SK-N-SH (cell line): ENCODE measurements at regions not wholly inside any gene's neighbourhood (a gene's known extent, or its start where the extent isn't known, plus 50 kb on each side); places are given as distances from the start of the nearest gene placed in this dataset.

Source experiments
- CHD2 ChIP-seq: fragments of 150-350 bp; IDR thresholded peaks from 2 replicates; pipeline ENCODE4 v1.6.1; 2018; ENCODE audit warnings: low read length; ENCODE audit not compliant: partially characterized antibody
- CTCF ChIP-seq: fragments of 200-600 bp; sonication (generic); IDR thresholded peaks from 2 replicates; pipeline ENCODE4 v1.6.1; 2017; ENCODE audit warnings: antibody characterized with exemption, mild to moderate bottlenecking, moderate library complexity
- EP300 ChIP-seq, 2 experiments: IDR thresholded peaks; 2 replicates each; pipeline versions ENCODE4 v1.4.0 to v1.6.1; 2012; ENCODE audit warnings: borderline replicate concordance in 1 of 2, low read depth in 1 of 2, low read length in 1 of 2
- EZH2phosphoT487 ChIP-seq: fragments of 200-600 bp; sonication (generic); IDR thresholded peaks from 2 replicates; pipeline ENCODE4 v1.6.1; 2017; ENCODE audit warnings: low read depth, mixed run types, mild to moderate bottlenecking, antibody characterized with exemption, moderate library complexity, borderline replicate concordance
- GABPA ChIP-seq: IDR thresholded peaks from 2 replicates; pipeline ENCODE4 v1.4.0; 2012; ENCODE audit warnings: low read depth, mild to moderate bottlenecking
- MXI1 ChIP-seq: IDR thresholded peaks from 2 replicates; pipeline ENCODE4 v1.6.1; 2012; ENCODE audit warnings: mild to moderate bottlenecking, low read depth, low read length, improper control_type of control experiment
- RAD21 ChIP-seq: IDR thresholded peaks from 2 replicates; pipeline ENCODE4 v1.6.1; 2012; ENCODE audit warnings: mild to moderate bottlenecking, low read length
- RXRA ChIP-seq: IDR thresholded peaks from 2 replicates; pipeline ENCODE4 v1.4.0; 2012; ENCODE audit warnings: low read depth, mild to moderate bottlenecking, borderline replicate concordance
- TF ChIP-seq, protein P1 (sequence below): fragments of 150-350 bp; IDR thresholded peaks from 2 replicates; pipeline ENCODE4 v1.6.1; 2016; ENCODE audit warnings: mild to moderate bottlenecking, low read depth, low read length
- TF ChIP-seq, protein P2 (sequence below): fragments of 150-350 bp; IDR thresholded peaks from 2 replicates; pipeline ENCODE4 v1.6.1; 2017; ENCODE audit warnings: antibody characterized with exemption, low read length, low read depth, borderline replicate concordance
- TF ChIP-seq, protein P3 (sequence below): IDR thresholded peaks from 2 replicates; pipeline ENCODE4 v1.4.0; 2012; ENCODE audit warnings: low read depth

- no peak for TF ChIP-seq GABPA
- TF ChIP-seq, protein P1, sequence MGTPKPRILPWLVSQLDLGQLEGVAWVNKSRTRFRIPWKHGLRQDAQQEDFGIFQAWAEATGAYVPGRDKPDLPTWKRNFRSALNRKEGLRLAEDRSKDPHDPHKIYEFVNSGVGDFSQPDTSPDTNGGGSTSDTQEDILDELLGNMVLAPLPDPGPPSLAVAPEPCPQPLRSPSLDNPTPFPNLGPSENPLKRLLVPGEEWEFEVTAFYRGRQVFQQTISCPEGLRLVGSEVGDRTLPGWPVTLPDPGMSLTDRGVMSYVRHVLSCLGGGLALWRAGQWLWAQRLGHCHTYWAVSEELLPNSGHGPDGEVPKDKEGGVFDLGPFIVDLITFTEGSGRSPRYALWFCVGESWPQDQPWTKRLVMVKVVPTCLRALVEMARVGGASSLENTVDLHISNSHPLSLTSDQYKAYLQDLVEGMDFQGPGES: no peak
- TF ChIP-seq RXRA: no peak
- TF ChIP-seq RAD21: no peak
- TF ChIP-seq MXI1: no peak
- TF ChIP-seq CTCF: no peak
- TF ChIP-seq, protein P2, sequence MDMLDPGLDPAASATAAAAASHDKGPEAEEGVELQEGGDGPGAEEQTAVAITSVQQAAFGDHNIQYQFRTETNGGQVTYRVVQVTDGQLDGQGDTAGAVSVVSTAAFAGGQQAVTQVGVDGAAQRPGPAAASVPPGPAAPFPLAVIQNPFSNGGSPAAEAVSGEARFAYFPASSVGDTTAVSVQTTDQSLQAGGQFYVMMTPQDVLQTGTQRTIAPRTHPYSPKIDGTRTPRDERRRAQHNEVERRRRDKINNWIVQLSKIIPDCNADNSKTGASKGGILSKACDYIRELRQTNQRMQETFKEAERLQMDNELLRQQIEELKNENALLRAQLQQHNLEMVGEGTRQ: no peak
- TF ChIP-seq, protein P3, sequence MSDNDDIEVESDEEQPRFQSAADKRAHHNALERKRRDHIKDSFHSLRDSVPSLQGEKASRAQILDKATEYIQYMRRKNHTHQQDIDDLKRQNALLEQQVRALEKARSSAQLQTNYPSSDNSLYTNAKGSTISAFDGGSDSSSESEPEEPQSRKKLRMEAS: no peak
- TF ChIP-seq EP300 (IDR thresholded peaks at IDR 0.05; ENCODE audit: borderline replicate concordance in 1 of 2, low read depth in 1 of 2, low read length in 1 of 2): no peak
- TF ChIP-seq CHD2: no peak
- no peak for TF ChIP-seq EZH2phosphoT487
Observed at GRCh38 chr22:49590381-49590780, 237.3 kb downstream of the BRD1 start.
